ENCODE measurements at regions not wholly inside any gene's neighbourhood (a gene's known extent, or its start where the extent isn't known, plus 50 kb on each side); places are given as distances from the start of the nearest gene placed in this dataset.
"Not testable (repeated sequence)": the region's sequence is repeated elsewhere in the genome, so short reads cannot be mapped to it uniquely, and the experiment has no call there.

GRCh38 chr14:42513837-42514236, 907.2 kb downstream of the LRFN5 start:
- DNase-seq (ENCODE audit: low read depth in 3 of 3), result no peak

- no peak for DNase-seq (ENCODE audit: low read depth in 3 of 3)
These were observed 903.4 kb downstream of the LRFN5 start for GRCh38 chr14:42510071-42510470.

- no peak for DNase-seq (ENCODE audit: low read depth in 3 of 3)
These were observed 901.7 kb downstream of the LRFN5 start for GRCh38 chr14:42508209-42508946.

GRCh38 chr14:42504433-42504832, 897.8 kb downstream of the LRFN5 start:
- DNase-seq (ENCODE audit: low read depth in 3 of 3), result no peak

GRCh38 chr14:42499137-42499536, 892.5 kb downstream of the LRFN5 start:
- no peak for DNase-seq (ENCODE audit: low read depth in 3 of 3)

- no peak for DNase-seq (ENCODE audit: low read depth in 3 of 3)
These were observed 883.9 kb downstream of the LRFN5 start for GRCh38 chr14:42490536-42490935.

- no peak for DNase-seq (ENCODE audit: low read depth in 3 of 3)
These were observed 882.3 kb downstream of the LRFN5 start for GRCh38 chr14:42488965-42489364.

GRCh38 chr14:42482345-42482971, 875.8 kb downstream of the LRFN5 start:
- DNase-seq (ENCODE audit: low read depth in 3 of 3), result not testable (repeated sequence)

GRCh38 chr14:42481714-42482113, 875.0 kb downstream of the LRFN5 start:
- not testable (repeated sequence) for DNase-seq (ENCODE audit: low read depth in 3 of 3)

- no peak for DNase-seq (ENCODE audit: low read depth in 3 of 3)
These were observed 873.6 kb downstream of the LRFN5 start for GRCh38 chr14:42480255-42480654.

- no peak for DNase-seq (ENCODE audit: low read depth in 3 of 3)
These were observed 868.6 kb downstream of the LRFN5 start for GRCh38 chr14:42475289-42475688.

GRCh38 chr14:42470427-42470719, 863.7 kb downstream of the LRFN5 start:
- no peak for DNase-seq (ENCODE audit: low read depth in 3 of 3)

- no peak for DNase-seq (ENCODE audit: low read depth in 3 of 3)
These were observed 863.2 kb downstream of the LRFN5 start for GRCh38 chr14:42469637-42470426.

- no peak for DNase-seq (ENCODE audit: low read depth in 3 of 3)
These were observed 854.0 kb downstream of the LRFN5 start for GRCh38 chr14:42460673-42461072.

- DNase-seq (ENCODE audit: low read depth in 3 of 3), result no peak
These were observed 852.6 kb downstream of the LRFN5 start for GRCh38 chr14:42459171-42459685.

- no peak for DNase-seq (ENCODE audit: low read depth in 3 of 3)
These were observed 834.9 kb downstream of the LRFN5 start for GRCh38 chr14:42441615-42442014.

- no peak for DNase-seq (ENCODE audit: low read depth in 3 of 3)
These were observed 831.1 kb downstream of the LRFN5 start for GRCh38 chr14:42437809-42438208.

GRCh38 chr14:42429401-42429800, 822.7 kb downstream of the LRFN5 start:
- no peak for DNase-seq (ENCODE audit: low read depth in 3 of 3)

- no peak for DNase-seq (ENCODE audit: low read depth in 3 of 3)
These were observed 822.3 kb downstream of the LRFN5 start for GRCh38 chr14:42428996-42429395.

GRCh38 chr14:42424501-42424900, 817.8 kb downstream of the LRFN5 start:
- no peak for DNase-seq (ENCODE audit: low read depth in 3 of 3)

- DNase-seq (ENCODE audit: low read depth in 3 of 3), result no peak
These were observed 814.9 kb downstream of the LRFN5 start for GRCh38 chr14:42421377-42422078.

GRCh38 chr14:42420071-42420470, 813.4 kb downstream of the LRFN5 start:
- DNase-seq (ENCODE audit: low read depth in 3 of 3), result no peak
